CD14-positive monocyte (primary cell): ENCODE measurements at regions not wholly inside any gene's neighbourhood (a gene's known extent, or its start where the extent isn't known, plus 50 kb on each side); places are given as distances from the start of the nearest gene placed in this dataset.

Source experiments
- DNase-seq, 3 donors: peaks; one replicate each; pipeline ENCODE4 v3.0.0-alpha.2; 2011 to 2022
- H2AFZ ChIP-seq: 2 replicates; pipeline ENCODE4 v1.6.0; 2012; ENCODE audit warnings: mild to moderate bottlenecking, low read depth, low read length, inconsistent platforms; ENCODE audit not compliant: insufficient read depth, poor library complexity, severe bottlenecking
- H3K27ac ChIP-seq, 2 donors: 1 replicate in 1 of 2; 2 replicates in 1 of 2; pipeline ENCODE4 v1.5.1; 2012 to 2013; ENCODE audit warnings: low read length in 2 of 2, control low read depth in 1 of 2, inconsistent platforms in 1 of 2, low read depth in 1 of 2, mild to moderate bottlenecking in 1 of 2
- H3K27me3 ChIP-seq, 2 donors: one replicate each; pipeline versions ENCODE4 v1.6.0 to v1.6.1; 2011 to 2013; ENCODE audit warnings: low read length in 2 of 2; ENCODE audit not compliant: control insufficient read depth in 2 of 2, insufficient read depth in 2 of 2
- H3K36me3 ChIP-seq, 2 donors: replicated peaks in 1 of 2; 1 replicate in 1 of 2; 2 replicates in 1 of 2; pipeline versions ENCODE4 v1.5.1 to v1.6.1; 2012 to 2013; ENCODE audit warnings: low read length in 2 of 2, control low read depth in 1 of 2, inconsistent platforms in 1 of 2, mild to moderate bottlenecking in 1 of 2; ENCODE audit not compliant: insufficient read depth in 2 of 2, control insufficient read depth in 1 of 2
- H3K4me1 ChIP-seq, 2 donors: 1 replicate in 1 of 2; 2 replicates in 1 of 2; pipeline versions ENCODE4 v1.5.1 to v1.6.1; 2012 to 2013; ENCODE audit warnings: low read length in 2 of 2, control low read depth in 1 of 2, inconsistent platforms in 1 of 2, mild to moderate bottlenecking in 1 of 2, moderate library complexity in 1 of 2; ENCODE audit not compliant: insufficient read depth in 2 of 2, control insufficient read depth in 1 of 2
- H3K4me2 ChIP-seq: replicated peaks from 2 replicates; pipeline ENCODE3; 2012; ENCODE audit warnings: low read length, moderate library complexity, mild to moderate bottlenecking; ENCODE audit not compliant: poor library complexity, severe bottlenecking; ENCODE audit errors: extremely low read depth
- H3K4me3 ChIP-seq, 3 experiments: fragments of 200-600 bp in 1 of 3; sonication (generic) in 1 of 3; replicated peaks in 1 of 3; 1 replicate in 2 of 3; 2 replicates in 1 of 3; pipeline ENCODE4 v1.5.1; 2011 to 2013; ENCODE audit warnings: low read length in 3 of 3, mild to moderate bottlenecking in 3 of 3, control low read depth in 2 of 3, low read depth in 2 of 3, inconsistent platforms in 1 of 3, moderate library complexity in 1 of 3
- H3K79me2 ChIP-seq: 2 replicates; pipeline ENCODE4 v1.6.0; 2012; ENCODE audit warnings: mild to moderate bottlenecking, control low read depth, inconsistent platforms, low read length, moderate library complexity; ENCODE audit not compliant: insufficient read depth
- H3K9ac ChIP-seq: 2 replicates; pipeline ENCODE4 v1.6.0; 2017; ENCODE audit warnings: low read length, mild to moderate bottlenecking; ENCODE audit not compliant: insufficient read depth, poor library complexity, severe bottlenecking
- H3K9me3 ChIP-seq, 2 donors: replicated peaks in 1 of 2; 1 replicate in 1 of 2; 2 replicates in 1 of 2; pipeline versions ENCODE4 v1.5.1 to v1.6.1; 2012 to 2013; ENCODE audit warnings: low read length in 2 of 2, control low read depth in 1 of 2; ENCODE audit not compliant: control insufficient read depth in 1 of 2, insufficient read depth in 1 of 2
- H4K20me1 ChIP-seq: 2 replicates; pipeline ENCODE4 v1.6.0; 2012; ENCODE audit warnings: mild to moderate bottlenecking, low read length, control low read depth, moderate library complexity; ENCODE audit not compliant: insufficient read depth
- H3K27ac Mint-ChIP-seq, 7 donors: one replicate each; pipeline ENCODE4 v1.8.0; 2020; ENCODE audit warnings: mild to moderate bottlenecking in 7 of 7, mixed read lengths in 7 of 7, moderate library complexity in 6 of 7, inconsistent platforms in 2 of 7
- H3K27me3 Mint-ChIP-seq, 3 donors: one replicate each; pipeline ENCODE4 v1.8.0; 2021 to 2022; ENCODE audit warnings: low read depth in 3 of 3, mild to moderate bottlenecking in 3 of 3, mixed read lengths in 3 of 3, moderate library complexity in 3 of 3, inconsistent platforms in 1 of 3
- H3K36me3 Mint-ChIP-seq, 2 donors: one replicate each; pipeline ENCODE4 v1.8.0; 2020; ENCODE audit warnings: mixed read lengths in 2 of 2, inconsistent platforms in 1 of 2, mild to moderate bottlenecking in 1 of 2
- H3K4me1 Mint-ChIP-seq: one replicate; pipeline ENCODE4 v1.8.0; 2020; ENCODE audit warnings: mild to moderate bottlenecking, mixed read lengths
- H3K4me3 Mint-ChIP-seq, 2 donors: one replicate each; pipeline ENCODE4 v1.8.0; 2020; ENCODE audit warnings: mild to moderate bottlenecking in 2 of 2, mixed read lengths in 2 of 2, moderate library complexity in 1 of 2
- H3K9me3 Mint-ChIP-seq, 7 donors: one replicate each; pipeline ENCODE4 v1.8.0; 2020 to 2022; ENCODE audit warnings: mixed read lengths in 7 of 7, mild to moderate bottlenecking in 6 of 7, moderate library complexity in 6 of 7, inconsistent platforms in 2 of 7
- WGBS: methylation state at CpG from one replicate; pipeline ENCODE4 v1.1.5; 2013; ENCODE audit warnings: missing lambda C conversion rate; ENCODE audit not compliant: insufficient coverage; 5-methylcytosine and 5-hydroxymethylcytosine counted together
- intact Hi-C, 2 donors: fragments of 100-400 bp; cut with micrococcal nuclease; formaldehyde crosslinking; loops; one replicate each; pipeline versions ENCODE4 v1.15.0 to v1.15.1; 2023
- TF ChIP-seq, protein P1 (sequence below): fragments of 200-600 bp; IDR thresholded peaks from one replicate; pipeline ENCODE4 v1.8.0; 2022; ENCODE audit warnings: antibody characterized with exemption, mild to moderate bottlenecking

DNA sequence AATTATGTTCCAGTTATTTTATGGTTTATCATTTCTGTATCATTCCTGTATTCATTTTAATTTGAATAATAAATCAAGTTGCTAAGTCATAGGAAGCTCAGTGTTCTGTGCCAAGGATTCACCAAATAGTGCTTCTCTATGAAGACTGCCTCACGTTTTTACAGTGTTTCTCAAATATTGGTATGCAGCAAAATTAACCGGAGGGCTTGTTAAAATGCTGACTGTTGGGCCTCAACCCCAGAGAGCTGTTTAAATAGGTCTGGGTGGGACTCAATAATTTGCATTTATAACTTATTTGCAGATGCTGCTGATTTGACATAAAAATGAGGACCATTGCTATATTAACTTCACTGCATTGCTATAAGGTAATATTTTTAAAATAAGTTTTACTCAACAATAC lies 166.7 kb downstream of the TINAG start:
- Histone ChIP-seq H2AFZ (no peak overlapping the region), H4K20me1 (no peaks in the 10 kb centered on the region), H3K27me3 (no peaks in the 10 kb centered on the region), H3K4me2 (no peak overlapping the region), H3K79me2 (no peaks in the 10 kb centered on the region), H3K4me3 (no peak overlapping the region), H3K9me3 (no peaks in the 10 kb centered on the region), H3K36me3 (no peaks in the 10 kb centered on the region), H3K27ac (no peak overlapping the region), H3K4me1 (no peaks in the 10 kb centered on the region), H3K9ac (no peak overlapping the region)
- H3K36me3 Mint-ChIP-seq = no peaks in the 10 kb centered on the region
- H3K4me3 Mint-ChIP-seq = no peak overlapping the region
- WGBS = 88% methylated on average over 2 of the region's 2 CpGs
- peaks cover 0 to 5% (median 0%) of the 10 kb centered on the region in 7 donors for H3K9me3 Mint-ChIP-seq
- no peak for DNase-seq
- intact Hi-C loops = no loop called here
- H3K4me1 Mint-ChIP-seq = no peaks in the 10 kb centered on the region
- no peak overlapping the region for H3K27ac Mint-ChIP-seq
- H3K27me3 Mint-ChIP-seq = peaks cover 0 to 2% (median 0%) of the 10 kb centered on the region in 3 donors
- TF ChIP-seq, protein P1, sequence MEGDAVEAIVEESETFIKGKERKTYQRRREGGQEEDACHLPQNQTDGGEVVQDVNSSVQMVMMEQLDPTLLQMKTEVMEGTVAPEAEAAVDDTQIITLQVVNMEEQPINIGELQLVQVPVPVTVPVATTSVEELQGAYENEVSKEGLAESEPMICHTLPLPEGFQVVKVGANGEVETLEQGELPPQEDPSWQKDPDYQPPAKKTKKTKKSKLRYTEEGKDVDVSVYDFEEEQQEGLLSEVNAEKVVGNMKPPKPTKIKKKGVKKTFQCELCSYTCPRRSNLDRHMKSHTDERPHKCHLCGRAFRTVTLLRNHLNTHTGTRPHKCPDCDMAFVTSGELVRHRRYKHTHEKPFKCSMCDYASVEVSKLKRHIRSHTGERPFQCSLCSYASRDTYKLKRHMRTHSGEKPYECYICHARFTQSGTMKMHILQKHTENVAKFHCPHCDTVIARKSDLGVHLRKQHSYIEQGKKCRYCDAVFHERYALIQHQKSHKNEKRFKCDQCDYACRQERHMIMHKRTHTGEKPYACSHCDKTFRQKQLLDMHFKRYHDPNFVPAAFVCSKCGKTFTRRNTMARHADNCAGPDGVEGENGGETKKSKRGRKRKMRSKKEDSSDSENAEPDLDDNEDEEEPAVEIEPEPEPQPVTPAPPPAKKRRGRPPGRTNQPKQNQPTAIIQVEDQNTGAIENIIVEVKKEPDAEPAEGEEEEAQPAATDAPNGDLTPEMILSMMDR = no peak

DNA sequence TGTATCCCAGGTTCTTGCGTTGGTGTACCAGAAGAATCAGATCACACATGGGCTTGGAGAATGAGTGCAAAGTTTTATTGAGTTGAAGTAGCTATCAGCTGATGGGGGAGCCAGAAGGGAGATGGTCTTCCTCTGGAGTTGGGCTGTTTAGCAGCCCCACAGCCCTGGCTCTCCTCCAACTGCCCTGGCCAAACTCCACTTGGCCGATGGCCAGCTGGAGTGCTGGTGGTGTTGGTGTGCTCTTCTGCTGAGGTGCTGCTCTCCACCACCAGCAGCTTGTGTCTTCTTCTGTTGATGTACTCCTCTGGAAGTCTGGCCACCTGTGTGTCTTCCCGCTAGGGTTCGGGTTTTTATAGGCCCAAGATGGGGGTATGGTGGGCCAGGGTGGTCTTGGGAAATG lies 172.8 kb downstream of the TINAG start:
- Mint-ChIP-seq H3K9me3 (peaks cover 0 to 7% (median 2%) of the 10 kb centered on the region in 7 donors), H3K4me3 (no peak overlapping the region)

More for the DNA sequence above, 172.8 kb downstream of the TINAG start:
- H3K27me3 ChIP-seq = no peaks in the 10 kb centered on the region
- Mint-ChIP-seq H3K4me1 (no peaks in the 10 kb centered on the region), H3K27ac (no peak overlapping the region), H3K27me3 (no peaks in the 10 kb centered on the region), H3K36me3 (no peaks in the 10 kb centered on the region)
- H3K36me3 ChIP-seq = no peaks in the 10 kb centered on the region
- H4K20me1 ChIP-seq = no peaks in the 10 kb centered on the region
- no peak overlapping the region for H3K4me2 ChIP-seq
- H3K9ac ChIP-seq = no peak overlapping the region
- no peak overlapping the region for H3K4me3 ChIP-seq
- no peak overlapping the region for H3K27ac ChIP-seq
- intact Hi-C loops = no loop called here
- H3K9me3 ChIP-seq = peaks cover 0 to 8% of the 10 kb centered on the region in 2 donors
- H3K79me2 ChIP-seq = no peaks in the 10 kb centered on the region
- H3K4me1 ChIP-seq = no peaks in the 10 kb centered on the region
- no peak for DNase-seq
- WGBS = 80% methylated on average over 1 of the region's 4 CpGs
- TF ChIP-seq, protein P1 = no peak
- H2AFZ ChIP-seq = no peak overlapping the region
